GM19043 (cell line): ENCODE measurements at regions not wholly inside any gene's neighbourhood (a gene's known extent, or its start where the extent isn't known, plus 50 kb on each side); places are given as distances from the start of the nearest gene placed in this dataset.

Source experiments
- ATAC-seq: cut with Tn5 transposase; IDR thresholded peaks from one replicate; pipeline ENCODE4 v1.9.1; 2021; ENCODE audit warnings: low read depth; ENCODE audit not compliant: unreplicated experiment

DNA sequence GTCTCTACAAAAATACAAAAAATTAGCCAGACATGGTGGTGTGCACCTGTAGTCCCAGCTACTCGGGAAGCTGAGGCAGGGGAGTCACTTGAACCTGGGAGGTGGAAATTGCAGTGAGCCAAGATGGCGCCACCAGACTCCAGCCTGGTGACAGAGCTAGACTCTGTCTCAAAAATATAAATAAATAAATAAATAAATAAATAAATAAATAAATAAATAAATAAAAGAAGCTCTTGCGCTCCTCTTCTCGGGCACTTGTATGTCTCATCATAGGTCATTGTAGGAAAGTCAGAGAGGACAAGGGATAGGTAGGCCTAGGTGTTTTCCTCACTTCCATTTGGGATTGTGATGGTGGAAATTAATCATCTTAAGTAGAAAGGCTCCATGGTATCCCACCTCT is 252.8 kb downstream of the PIK3R1 start:
- ATAC-seq, result no peak

DNA sequence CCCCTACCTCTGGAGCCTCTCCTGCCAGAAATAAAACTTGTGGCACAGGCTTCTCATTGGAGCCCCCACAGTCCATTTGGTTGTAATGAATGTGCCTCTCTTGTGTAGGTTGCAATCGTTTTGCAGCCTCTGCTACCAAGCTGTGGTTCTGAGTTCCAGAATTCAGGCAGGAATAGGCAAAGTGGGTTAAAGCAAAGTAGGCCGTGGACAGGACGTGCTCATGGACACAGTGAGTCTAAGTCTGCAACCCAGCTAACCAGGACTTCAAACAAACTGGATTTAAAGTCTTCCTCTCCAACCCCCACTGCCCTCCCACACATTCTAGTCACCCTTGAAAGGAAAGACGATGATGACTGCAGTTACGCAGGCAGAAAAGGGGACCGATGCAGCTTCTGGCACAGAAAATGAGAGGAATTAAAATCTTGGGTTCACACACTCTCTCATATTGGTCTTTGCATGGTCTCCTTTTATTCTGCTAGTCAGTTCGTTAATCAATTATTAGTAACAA is 260.0 kb downstream of the PIK3R1 start:
- ATAC-seq, result no peak

GRCh38 chr5:68476854-68477253 is 261.3 kb downstream of the PIK3R1 start:
- no peak for ATAC-seq

DNA sequence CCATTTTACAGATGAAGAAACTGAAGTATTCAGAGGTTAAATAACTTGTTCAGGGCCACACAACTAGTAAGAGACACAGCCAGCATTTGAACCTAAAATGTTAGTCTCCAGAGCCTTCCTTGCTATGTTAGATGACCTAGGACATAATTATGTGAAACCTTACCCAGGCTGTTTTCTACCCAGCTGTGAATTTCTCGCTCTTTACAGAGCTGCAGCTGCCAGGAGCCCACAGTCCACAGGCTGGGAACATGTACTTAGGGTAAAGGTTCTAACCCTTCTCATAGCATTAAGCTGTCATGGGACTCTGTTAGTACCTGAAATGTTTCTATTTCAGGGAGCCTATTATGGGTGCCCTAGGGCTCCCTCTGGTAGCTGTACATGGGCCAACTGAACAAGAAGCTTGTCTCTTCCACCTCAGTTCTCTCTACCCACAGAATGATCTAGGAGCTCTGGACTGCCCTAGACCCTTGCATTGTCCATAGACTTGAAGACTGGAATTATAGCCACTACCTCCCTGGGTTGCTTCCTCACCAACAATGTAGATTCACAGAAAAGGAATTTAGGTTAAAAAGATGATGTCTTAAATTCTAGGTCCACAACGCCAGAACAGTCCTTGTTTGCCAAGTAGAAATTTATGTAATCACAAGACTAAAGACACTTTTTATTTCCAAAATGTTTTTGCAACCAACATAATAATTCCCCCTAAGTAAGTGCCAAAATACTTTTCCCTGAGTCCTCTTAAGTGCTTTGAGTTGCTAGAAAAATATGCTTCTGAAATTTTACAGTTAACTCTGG is 262.9 kb downstream of the PIK3R1 start:
- no peak for ATAC-seq

GRCh38 chr5:68479524-68479923 is 264.0 kb downstream of the PIK3R1 start:
- no peak for ATAC-seq

- ATAC-seq, result no peak
Observed at GRCh38 chr5:68480335-68480940, 264.9 kb downstream of the PIK3R1 start.

GRCh38 chr5:68482199-68482598 is 266.6 kb downstream of the PIK3R1 start:
- ATAC-seq, result no peak

DNA sequence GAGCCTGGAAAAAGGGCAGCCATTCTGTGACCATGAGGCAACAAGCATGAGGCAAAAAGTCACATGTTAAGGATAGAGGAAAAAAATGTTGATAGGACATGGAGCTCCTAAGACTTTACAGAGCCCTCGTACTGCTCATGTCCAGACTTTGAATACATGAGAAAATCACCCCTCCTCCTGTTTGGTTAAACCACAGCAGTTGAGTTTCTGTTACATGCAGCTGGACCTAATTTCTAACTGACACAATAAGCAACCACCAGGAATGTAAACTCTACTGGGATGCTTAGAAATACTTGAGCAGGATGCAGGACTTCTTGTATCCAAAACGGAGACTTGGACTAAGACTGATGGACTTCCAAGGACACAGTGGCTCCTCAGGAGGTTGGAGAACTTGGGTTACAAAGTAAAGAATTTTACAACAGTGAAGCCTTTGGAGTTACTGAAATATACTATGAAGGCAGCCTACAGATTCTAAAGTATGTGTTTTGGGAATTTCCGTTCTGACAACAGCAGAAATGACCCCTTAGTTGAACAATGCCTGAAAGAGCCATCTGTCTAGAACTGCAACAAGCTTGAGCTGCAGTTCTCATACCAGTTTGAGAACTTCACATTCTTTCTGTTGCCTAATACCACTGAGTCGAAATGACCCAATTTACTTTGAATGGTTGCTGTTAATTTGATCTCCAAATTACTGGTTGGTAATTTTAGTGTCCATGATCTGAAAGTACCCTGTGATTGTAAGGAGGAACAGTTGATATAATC is 268.9 kb downstream of the PIK3R1 start:
- ATAC-seq, result no peak

- no peak for ATAC-seq
Observed at GRCh38 chr5:68489556-68489955, 274.0 kb downstream of the PIK3R1 start.

DNA sequence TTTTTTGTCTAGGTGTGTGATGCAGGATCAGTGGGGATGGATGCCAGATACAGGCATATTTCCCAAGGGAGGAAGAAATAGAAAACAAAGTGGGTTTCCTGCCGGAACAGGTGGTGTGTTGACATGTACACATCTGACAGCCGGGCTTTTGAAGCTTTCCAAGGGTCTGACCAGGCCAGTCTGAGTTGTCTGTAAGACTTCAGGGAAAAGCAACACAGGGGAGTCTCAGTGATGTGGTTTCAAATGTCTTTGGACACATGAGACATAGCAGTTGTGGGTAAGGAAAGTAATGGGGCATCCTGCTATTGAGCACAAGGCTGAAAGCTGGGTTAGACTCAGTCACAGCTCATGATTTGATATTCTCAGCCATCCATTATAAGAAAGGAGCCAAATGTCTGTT is 274.9 kb downstream of the PIK3R1 start:
- no peak for ATAC-seq

DNA sequence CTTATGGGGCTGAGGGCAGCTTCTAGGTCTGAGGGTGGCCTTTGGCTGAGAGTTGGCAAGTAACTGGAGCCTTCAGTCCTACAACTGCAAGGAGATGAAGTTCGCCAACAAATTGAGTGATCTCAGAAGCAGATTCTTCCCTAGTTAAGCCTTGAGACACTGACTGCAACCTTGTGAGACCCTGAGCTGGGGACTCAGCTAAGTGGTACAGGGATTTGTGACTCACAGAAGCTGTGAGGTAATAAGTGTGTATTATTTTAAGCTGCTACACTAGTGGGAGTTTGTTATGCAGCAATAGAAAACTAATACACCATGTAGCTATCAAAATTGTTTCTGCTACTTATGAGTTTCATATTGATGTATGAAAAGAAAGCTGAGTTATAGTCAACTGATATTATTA is 279.2 kb downstream of the PIK3R1 start:
- ATAC-seq, result no peak

GRCh38 chr5:68499987-68500386 is 284.4 kb downstream of the PIK3R1 start:
- ATAC-seq, result no peak

DNA sequence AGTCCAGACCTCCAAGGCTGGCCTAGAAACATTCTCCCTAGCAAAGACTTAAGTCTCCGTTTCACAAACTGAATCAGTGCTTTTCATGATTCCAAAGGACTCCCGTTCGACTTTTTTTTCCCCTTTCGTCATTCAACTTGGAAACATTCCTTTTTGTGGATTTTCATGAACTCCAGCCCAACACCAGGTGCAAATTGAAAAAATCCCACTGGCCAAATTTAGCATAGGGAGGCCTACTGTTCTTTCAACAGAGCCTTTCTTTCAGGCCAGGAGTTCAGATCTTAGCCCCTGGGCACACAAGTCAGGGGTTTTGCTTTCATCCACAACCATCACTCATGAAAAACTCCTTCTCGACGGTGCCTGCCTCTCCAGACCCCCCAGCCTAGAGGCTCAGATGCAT is 285.3 kb downstream of the PIK3R1 start:
- no peak for ATAC-seq

DNA sequence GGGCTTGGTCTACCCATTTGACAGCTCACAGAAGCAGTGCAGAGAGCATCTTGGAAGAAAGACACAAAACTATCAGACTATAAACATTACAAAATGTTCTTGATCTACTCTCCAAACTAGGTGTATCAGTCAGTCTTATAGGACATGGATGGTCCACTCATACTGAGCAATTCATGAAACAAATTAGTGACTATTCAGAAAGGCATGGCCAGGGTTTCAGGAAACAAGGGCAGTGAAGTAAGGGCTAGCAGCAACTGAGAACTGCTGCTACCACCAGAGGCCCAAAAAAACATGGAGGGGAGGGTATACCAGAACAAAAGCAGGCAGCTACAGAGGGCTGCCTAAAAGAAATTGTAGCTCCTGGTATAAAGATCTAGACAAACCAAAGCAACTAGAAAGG is 287.0 kb downstream of the PIK3R1 start:
- no peak for ATAC-seq

GRCh38 chr5:68504306-68504705 is 288.8 kb downstream of the PIK3R1 start:
- no peak for ATAC-seq

GRCh38 chr5:68505917-68506860 is 290.6 kb downstream of the PIK3R1 start:
- no peak for ATAC-seq

GRCh38 chr5:68515514-68515913 is 300.0 kb downstream of the PIK3R1 start:
- ATAC-seq, result no peak

DNA sequence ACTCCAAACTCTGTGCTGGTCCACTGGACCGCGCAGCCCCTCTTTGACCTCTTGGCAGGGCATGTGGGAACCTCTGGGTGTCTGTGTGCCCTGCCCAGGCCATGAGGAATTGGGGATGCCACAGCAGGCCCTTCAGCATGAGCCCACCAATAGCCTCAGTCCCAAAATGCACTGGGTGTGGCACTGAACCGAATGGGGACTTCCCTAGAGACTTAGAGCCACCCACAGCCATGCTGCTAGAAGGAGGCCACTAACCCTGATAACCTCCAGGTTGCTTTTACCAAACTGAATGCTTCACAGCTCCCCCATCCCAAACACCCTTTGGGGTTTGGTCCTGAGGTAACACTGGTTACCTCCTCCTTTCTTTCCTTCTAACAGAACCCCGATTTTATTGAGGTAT is 302.7 kb downstream of the PIK3R1 start:
- no peak for ATAC-seq

GRCh38 chr5:68519143-68519542 is 303.6 kb downstream of the PIK3R1 start:
- no peak for ATAC-seq

DNA sequence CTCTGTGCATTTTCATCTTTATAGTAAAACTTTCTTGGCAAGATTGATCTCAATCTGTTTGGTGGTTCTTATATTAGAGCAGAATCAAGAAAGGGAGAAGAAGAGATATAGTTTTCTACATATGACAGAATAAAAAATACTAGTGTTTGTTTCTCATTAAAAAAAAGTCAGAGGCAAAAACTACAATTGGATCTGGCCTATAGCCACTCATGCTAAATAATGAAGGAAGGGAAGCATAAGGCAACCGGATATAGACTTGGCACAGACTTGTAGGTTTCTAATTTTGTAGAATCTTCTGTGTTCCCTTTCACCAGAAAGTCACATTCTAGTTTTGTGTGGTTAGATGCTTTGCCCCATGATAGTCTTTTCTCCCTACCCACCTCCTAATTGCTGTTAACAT is 306.2 kb downstream of the PIK3R1 start:
- ATAC-seq, result no peak
